ENCODE measurements at regions not wholly inside any gene's neighbourhood (a gene's known extent, or its start where the extent isn't known, plus 50 kb on each side); places are given as distances from the start of the nearest gene placed in this dataset.

- no peak for DNase-seq (ENCODE audit: low read depth)
- TF ChIP-seq, protein P1, sequence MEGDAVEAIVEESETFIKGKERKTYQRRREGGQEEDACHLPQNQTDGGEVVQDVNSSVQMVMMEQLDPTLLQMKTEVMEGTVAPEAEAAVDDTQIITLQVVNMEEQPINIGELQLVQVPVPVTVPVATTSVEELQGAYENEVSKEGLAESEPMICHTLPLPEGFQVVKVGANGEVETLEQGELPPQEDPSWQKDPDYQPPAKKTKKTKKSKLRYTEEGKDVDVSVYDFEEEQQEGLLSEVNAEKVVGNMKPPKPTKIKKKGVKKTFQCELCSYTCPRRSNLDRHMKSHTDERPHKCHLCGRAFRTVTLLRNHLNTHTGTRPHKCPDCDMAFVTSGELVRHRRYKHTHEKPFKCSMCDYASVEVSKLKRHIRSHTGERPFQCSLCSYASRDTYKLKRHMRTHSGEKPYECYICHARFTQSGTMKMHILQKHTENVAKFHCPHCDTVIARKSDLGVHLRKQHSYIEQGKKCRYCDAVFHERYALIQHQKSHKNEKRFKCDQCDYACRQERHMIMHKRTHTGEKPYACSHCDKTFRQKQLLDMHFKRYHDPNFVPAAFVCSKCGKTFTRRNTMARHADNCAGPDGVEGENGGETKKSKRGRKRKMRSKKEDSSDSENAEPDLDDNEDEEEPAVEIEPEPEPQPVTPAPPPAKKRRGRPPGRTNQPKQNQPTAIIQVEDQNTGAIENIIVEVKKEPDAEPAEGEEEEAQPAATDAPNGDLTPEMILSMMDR (IDR thresholded peaks at IDR 0.05; ENCODE audit: control insufficient read depth, insufficient read depth, low read depth, low read length, missing control alignments): no peak
- H3K4me3 ChIP-seq (ENCODE audit: control insufficient read depth, low read depth, low read length): no peak overlapping the region
Measured at GRCh38 chr1:118252624-118253023, 67.6 kb upstream of the SPAG17 start.

DNA sequence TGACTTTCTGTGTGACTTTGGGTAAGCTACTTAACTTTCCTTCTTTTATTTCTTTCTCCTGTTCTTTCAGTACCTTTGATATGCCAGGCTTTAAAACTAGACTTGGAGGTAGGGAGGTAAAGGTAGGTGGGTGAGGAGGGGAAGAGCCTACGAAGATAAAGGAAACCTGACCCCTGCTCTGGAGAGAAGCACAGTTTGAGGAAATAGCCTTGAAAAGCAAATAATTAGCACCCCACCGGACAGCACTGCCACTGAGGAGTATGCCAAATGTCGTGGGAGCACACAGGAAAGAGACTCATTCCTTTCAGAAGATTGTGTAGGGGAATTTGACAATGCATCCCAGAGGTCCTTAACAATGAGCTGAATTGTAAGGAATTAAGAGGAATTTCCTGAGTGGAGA, 65.2 kb upstream of the SPAG17 start:
- TF ChIP-seq, protein P1 (IDR thresholded peaks at IDR 0.05; ENCODE audit: control insufficient read depth, insufficient read depth, low read depth, low read length, missing control alignments): no peak
- H3K4me3 ChIP-seq (ENCODE audit: control insufficient read depth, low read depth, low read length): no peak overlapping the region
- DNase-seq (ENCODE audit: low read depth): no peak

DNA sequence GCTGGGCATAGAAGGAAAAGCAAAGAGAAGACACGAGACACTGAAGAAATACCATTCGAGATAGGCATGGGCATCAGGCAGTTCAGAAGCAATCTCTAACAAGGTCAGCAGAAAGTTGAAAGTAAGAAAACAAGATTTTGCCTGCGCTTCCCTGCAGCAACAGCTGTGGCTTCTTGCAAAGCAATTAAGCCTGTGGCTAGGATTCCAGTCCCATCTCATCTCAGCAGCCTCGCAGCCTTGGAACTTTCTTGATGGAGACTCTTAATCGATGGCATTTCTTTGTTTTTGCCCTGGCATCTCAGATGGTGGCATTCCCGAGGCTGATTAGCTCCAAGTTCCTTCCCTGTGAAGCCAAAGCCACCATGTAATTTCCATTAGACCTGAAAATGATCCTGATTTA, 64.6 kb upstream of the SPAG17 start:
- TF ChIP-seq, protein P1 (IDR thresholded peaks at IDR 0.05; ENCODE audit: control insufficient read depth, insufficient read depth, low read depth, low read length, missing control alignments): no peak
- no peak for DNase-seq (ENCODE audit: low read depth)
- H3K4me3 ChIP-seq (ENCODE audit: control insufficient read depth, low read depth, low read length): no peak overlapping the region

- DNase-seq (ENCODE audit: low read depth): no peak
- TF ChIP-seq, protein P1 (IDR thresholded peaks at IDR 0.05; ENCODE audit: control insufficient read depth, insufficient read depth, low read depth, low read length, missing control alignments): peak; percentile 67
- H3K4me3 ChIP-seq (ENCODE audit: control insufficient read depth, low read depth, low read length): no peak overlapping the region
Measured at GRCh38 chr1:118247593-118247992, 62.6 kb upstream of the SPAG17 start.

GRCh38 chr1:118246646-118247045, 61.6 kb upstream of the SPAG17 start:
- TF ChIP-seq, protein P1 (IDR thresholded peaks at IDR 0.05; ENCODE audit: control insufficient read depth, insufficient read depth, low read depth, low read length, missing control alignments): no peak
- DNase-seq (ENCODE audit: low read depth): no peak
- H3K4me3 ChIP-seq (ENCODE audit: control insufficient read depth, low read depth, low read length): no peak overlapping the region

GRCh38 chr1:118244194-118244593, 59.2 kb upstream of the SPAG17 start:
- TF ChIP-seq, protein P1 (IDR thresholded peaks at IDR 0.05; ENCODE audit: control insufficient read depth, insufficient read depth, low read depth, low read length, missing control alignments): no peak
- no peak for DNase-seq (ENCODE audit: low read depth)
- no peak overlapping the region for H3K4me3 ChIP-seq (ENCODE audit: control insufficient read depth, low read depth, low read length)

DNA sequence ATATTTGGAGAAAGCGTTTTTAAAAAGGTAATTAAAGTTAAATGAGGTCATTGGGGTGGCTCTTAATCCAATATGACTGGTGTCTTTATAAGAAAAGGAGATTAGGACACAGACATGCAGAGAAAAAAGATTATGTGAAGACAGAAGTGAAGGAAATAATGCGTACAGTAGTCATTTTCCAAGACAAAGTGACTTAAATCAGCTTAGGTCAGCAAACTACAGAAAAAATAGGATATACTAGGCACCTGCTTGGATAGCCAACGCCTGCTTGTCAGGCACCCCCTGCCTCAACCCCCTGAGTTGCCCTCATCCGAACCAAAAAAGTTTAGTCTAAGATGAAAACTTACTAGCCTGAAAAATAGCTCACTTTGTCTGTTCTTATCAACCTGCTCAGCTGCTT, 58.2 kb upstream of the SPAG17 start:
- TF ChIP-seq, protein P1 (IDR thresholded peaks at IDR 0.05; ENCODE audit: control insufficient read depth, insufficient read depth, low read depth, low read length, missing control alignments): no peak
- H3K4me3 ChIP-seq (ENCODE audit: control insufficient read depth, low read depth, low read length): no peak overlapping the region
- no peak for DNase-seq (ENCODE audit: low read depth)
